ENCODE measurements at regions not wholly inside any gene's neighbourhood (a gene's known extent, or its start where the extent isn't known, plus 50 kb on each side); places are given as distances from the start of the nearest gene placed in this dataset.

- TF ChIP-seq ZBTB11 (CRISPR knock-in tag; IDR thresholded peaks at IDR 0.05) = no peak
- no peak for TF ChIP-seq RCOR1 (conservative IDR thresholded peaks at IDR 0.05; ENCODE audit: low read depth, low read length)
- TF ChIP-seq USF2 (IDR thresholded peaks at IDR 0.05; ENCODE audit: borderline replicate concordance, low read depth, low read length) = no peak
- TF ChIP-seq CHD4 (IDR thresholded peaks at IDR 0.05) = no peak
- no peak for TF ChIP-seq NFXL1 (IDR thresholded peaks at IDR 0.05; ENCODE audit: borderline replicate concordance)
- no peak for TF ChIP-seq CREB1 (IDR thresholded peaks at IDR 0.05; ENCODE audit: low read depth)
Measured at GRCh38 chr6:98343797-98344196, 490.6 kb upstream of the POU3F2 start (continued).

- Histone ChIP-seq H3K4me2 (ENCODE audit: control insufficient read depth, insufficient read depth) (no peak overlapping the region), H3K4me1 (ENCODE audit: control insufficient read depth, insufficient read depth, low read length) (no peaks in the 10 kb centered on the region), H3K36me3 (ENCODE audit: control insufficient read depth in 2 of 2, insufficient read depth in 2 of 2, low read length in 1 of 2) (no peaks in the 10 kb centered on the region), H3K9me3 (replicated peaks; ENCODE audit: control insufficient read depth, insufficient read depth, low read length) (no peaks in the 10 kb centered on the region), H3K79me2 (ENCODE audit: control insufficient read depth, insufficient read depth, low read length) (no peaks in the 10 kb centered on the region), H3K27me3 (replicated peaks in 1 of 2; ENCODE audit: control insufficient read depth in 2 of 2, insufficient read depth in 2 of 2, low read length in 1 of 2) (no peaks in the 10 kb centered on the region), H3K4me3 (no peak overlapping the region), H3K27ac (ENCODE audit: control insufficient read depth, insufficient read depth) (no peak overlapping the region), H4K20me1 (ENCODE audit: control insufficient read depth, insufficient read depth) (no peaks in the 10 kb centered on the region), H3K9ac (ENCODE audit: control insufficient read depth, insufficient read depth, low read length) (no peak overlapping the region), H2AFZ (ENCODE audit: control insufficient read depth, low read depth, low read length) (no peak overlapping the region)
- POLR2A ChIA-PET = no interaction called here
- 48% methylated on average over 2 of the region's 2 CpGs for WGBS (ENCODE audit: insufficient coverage, insufficient replicate concordance, low lambda C conversion rate, missing lambda C conversion rate)
- CTCF ChIA-PET = no interaction called here
- no TSS peak for BruUV-seq (replicated peaks)
- RAD21 ChIA-PET (ENCODE audit: unreplicated experiment) = interaction anchor here (1.1 kb wide), 1 partner anchor 9 kb away, joined by 3 read pairs; no protein-coding TSS in a partner anchor
- FAIRE-seq (no peak), ATAC-seq (no peak), DNase-seq (ENCODE audit: low read depth, low spot score) (no peak)
- SMC1A ChIA-PET (ENCODE audit: uncharacterized antibody, unreplicated experiment) = interaction anchor here (1.4 kb wide), 1 partner anchor 15 kb away, joined by 3 read pairs; no protein-coding TSS in a partner anchor
- in situ Hi-C loops (cut with MboI) = no loop called here
- intact Hi-C loops (cut with micrococcal nuclease; ENCODE audit: unreplicated experiment) = no loop called here
- TF ChIP-seq ESRRA (IDR thresholded peaks at IDR 0.05; ENCODE audit: low read length) = no peak
- no peak for TF ChIP-seq IKZF1 (conservative IDR thresholded peaks at IDR 0.05)
- TF ChIP-seq MTA2 (IDR thresholded peaks at IDR 0.05; ENCODE audit: low read depth) = no peak
- no peak for TF ChIP-seq FOXM1 (IDR thresholded peaks at IDR 0.05; ENCODE audit: low read depth, low read length)
- TF ChIP-seq MAX (IDR thresholded peaks at IDR 0.05; ENCODE audit: low read depth, low read length) = no peak
- no peak for TF ChIP-seq RCOR1 (conservative IDR thresholded peaks at IDR 0.05; ENCODE audit: low read depth, low read length)
- TF ChIP-seq SMAD5 (IDR thresholded peaks at IDR 0.05; ENCODE audit: low read depth) = no peak
- no peak for TF ChIP-seq MTA3 (IDR thresholded peaks at IDR 0.05; ENCODE audit: borderline replicate concordance, low read length)
- TF ChIP-seq CBFB (IDR thresholded peaks at IDR 0.05; ENCODE audit: low read depth) = no peak
- no peak for TF ChIP-seq TBL1XR1 (IDR thresholded peaks at IDR 0.05; ENCODE audit: low read depth, low read length)
- no peak for TF ChIP-seq IRF4 (IDR thresholded peaks at IDR 0.05; ENCODE audit: low read depth, low read length)
- TF ChIP-seq NR2C2 (IDR thresholded peaks at IDR 0.05; ENCODE audit: borderline replicate concordance, control insufficient read depth, insufficient read length, low read depth) = no peak
- TF ChIP-seq PAX8 (IDR thresholded peaks at IDR 0.05) = no peak
- no peak for TF ChIP-seq ZNF217 (IDR thresholded peaks at IDR 0.05)
- TF ChIP-seq SKIL (IDR thresholded peaks at IDR 0.05; ENCODE audit: low read depth, poor library complexity, severe bottlenecking) = no peak
Measured at GRCh38 chr6:98352348-98352747, 482.0 kb upstream of the POU3F2 start.

Measured in GM12878 (cell line).